ENCODE measurements at regions not wholly inside any gene's neighbourhood (a gene's known extent, or its start where the extent isn't known, plus 50 kb on each side); places are given as distances from the start of the nearest gene placed in this dataset.

- H3K23ac ChIP-seq (ENCODE audit: low read depth, low read length), result no peak overlapping the region
- no CpG with 5 or more reads among the region's 1 CpG for WGBS, 2 experiments (ENCODE audit: extremely low coverage in 2 of 2, insufficient read length in 1 of 2)
- no peak overlapping the region for H3K4ac ChIP-seq (ENCODE audit: low read depth, low read length)
- no peak overlapping the region for H4K91ac ChIP-seq (ENCODE audit: insufficient read depth, low read depth, low read length)
- no peak overlapping the region for H2BK15ac ChIP-seq (ENCODE audit: low read depth, low read length)
- no peak overlapping the region for H2BK20ac ChIP-seq (ENCODE audit: low read depth, low read length)
- no peak overlapping the region for H2AK9ac ChIP-seq (replicated peaks; ENCODE audit: low read depth, low read length, poor library complexity)
- no peaks in the 10 kb centered on the region for H3K9me1 ChIP-seq (ENCODE audit: insufficient read depth, low read length)
- H4K20me1 ChIP-seq (ENCODE audit: insufficient read depth, low read length), result no peaks in the 10 kb centered on the region
- no peak overlapping the region for H3K56ac ChIP-seq (ENCODE audit: extremely low read depth, insufficient read depth, low read length)
- no peak overlapping the region for H3K18ac ChIP-seq (ENCODE audit: low read depth, low read length)
- no peak overlapping the region for H3K14ac ChIP-seq (replicated peaks; ENCODE audit: low read depth, low read length)
- no peaks in the 10 kb centered on the region for H3K27me3 ChIP-seq (ENCODE audit: control insufficient read depth, insufficient read depth, low read length)
- BruUV-seq (replicated peaks), result no TSS peak
- intact Hi-C loops (cut with micrococcal nuclease) (loop anchor here (1.0 to 5.0 kb wide), 4 partner anchors 113 to 1104 kb away; no protein-coding TSS in a partner anchor), in situ Hi-C loops (cut with MboI; ENCODE audit: low sequenced_read_pairs) (no loop called here), dilution Hi-C loops (cut with HindIII; ENCODE audit: low sequenced_read_pairs, unreplicated experiment) (no loop called here)
- H3K79me1 ChIP-seq (ENCODE audit: low read depth in 1 of 2, low read length in 2 of 2), result no peaks in the 10 kb centered on the region
- H3K9me3 ChIP-seq (ENCODE audit: control insufficient read depth, insufficient read depth, low read length), result no peaks in the 10 kb centered on the region
- ChIA-PET CTCF (interaction anchor here (1.0 to 1.8 kb wide), 5 partner anchors 9 to 312 kb away, joined by 3 to 8 read pairs (median 3); no protein-coding TSS in a partner anchor), POLR2A (ENCODE audit: unreplicated experiment) (no interaction called here)
- no peak overlapping the region for H2AK5ac ChIP-seq (ENCODE audit: low read depth, low read length)
- TF ChIP-seq CTCF (conservative IDR thresholded peaks at IDR 0.05; ENCODE audit: low read depth, low read length), result peak; percentile 60
- TF ChIP-seq RAD21 (IDR thresholded peaks at IDR 0.05; ENCODE audit: low read length), result peak; percentile 62
- TF ChIP-seq NFE2L2 (IDR thresholded peaks at IDR 0.05; ENCODE audit: low read depth, low read length), result no peak
- peak; percentile 48; the same call in 1 of the 2 replicates for TF ChIP-seq SMC3 (IDR thresholded peaks at IDR 0.05; ENCODE audit: low read depth, low read length)
- no peak overlapping the region for H3K27ac ChIP-seq (ENCODE audit: insufficient read depth, low read length)
- no peak overlapping the region for H2BK120ac ChIP-seq (ENCODE audit: low read depth, low read length)
- no peak overlapping the region for H3K4me3 ChIP-seq (ENCODE audit: insufficient read depth, low read depth, low read length)
- no peak overlapping the region for H4K5ac ChIP-seq (ENCODE audit: low read depth, low read length)
- H2AFZ ChIP-seq (replicated peaks; ENCODE audit: low read length, poor library complexity), result no peak overlapping the region
- no peak overlapping the region for H4K8ac ChIP-seq (ENCODE audit: low read depth in 2 of 2, low read length in 2 of 2)
- no peaks in the 10 kb centered on the region for H3K36me3 ChIP-seq (ENCODE audit: control insufficient read depth, insufficient read depth, low read length)
- no peak for ATAC-seq (ENCODE audit: low read depth)
- no peak overlapping the region for H3K4me2 ChIP-seq (ENCODE audit: low read depth, low read length)
- no peak overlapping the region for H3K9ac ChIP-seq (ENCODE audit: low read depth, low read length)
- peak; percentile 42 for DNase-seq
- no peak overlapping the region for H2BK5ac ChIP-seq (ENCODE audit: low read depth, low read length, poor library complexity, severe bottlenecking)
- H3K4me1 ChIP-seq (ENCODE audit: control insufficient read depth, insufficient read depth, low read length), result 0 out of 2 replicates have a peak, but pooled peaks cover 2% of the 10 kb centered on the region
Measured at GRCh38 chr18:54671291-54671881, 80.3 kb downstream of the DYNAP start.
